Fibroblast of villous mesenchyme (primary cell): ENCODE measurements at regions not wholly inside any gene's neighbourhood (a gene's known extent, or its start where the extent isn't known, plus 50 kb on each side); places are given as distances from the start of the nearest gene placed in this dataset.

ENCODE experiments used
- DNase-seq: peaks from one replicate; pipeline ENCODE4 v3.0.0-alpha.2; 2010; ENCODE audit warnings: low read depth
- H3K4me3 ChIP-seq: 2 replicates; pipeline ENCODE4 v1.5.1; 2011; ENCODE audit warnings: low read depth, mild to moderate bottlenecking, low read length
- TF ChIP-seq, protein P1 (sequence below): IDR thresholded peaks from 2 replicates; pipeline ENCODE4 v1.5.1; 2012; ENCODE audit warnings: low read depth, mild to moderate bottlenecking, low read length; ENCODE audit not compliant: insufficient read depth

DNA sequence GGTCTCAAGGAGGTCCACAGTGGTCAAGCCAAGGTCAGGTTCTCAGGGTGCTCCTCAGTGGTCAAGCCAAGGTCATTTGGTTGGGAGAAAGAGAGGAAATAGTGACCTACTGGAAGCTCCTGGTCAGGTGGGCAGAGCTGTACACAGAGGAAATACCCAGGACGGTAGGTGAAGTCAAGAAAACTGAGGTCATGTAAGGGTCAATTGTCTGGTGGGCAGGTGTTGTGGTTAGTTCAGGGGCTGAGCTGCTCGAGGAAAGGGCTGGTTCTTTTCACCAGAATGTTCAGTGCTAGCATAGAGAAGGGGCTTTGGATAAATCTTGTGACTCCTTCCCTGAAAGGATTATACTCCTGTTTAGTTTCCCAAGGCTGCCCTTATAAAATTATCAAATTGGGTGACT is 540.5 kb downstream of the VRK1 start:
- no peak overlapping the region for H3K4me3 ChIP-seq
- TF ChIP-seq, protein P1, sequence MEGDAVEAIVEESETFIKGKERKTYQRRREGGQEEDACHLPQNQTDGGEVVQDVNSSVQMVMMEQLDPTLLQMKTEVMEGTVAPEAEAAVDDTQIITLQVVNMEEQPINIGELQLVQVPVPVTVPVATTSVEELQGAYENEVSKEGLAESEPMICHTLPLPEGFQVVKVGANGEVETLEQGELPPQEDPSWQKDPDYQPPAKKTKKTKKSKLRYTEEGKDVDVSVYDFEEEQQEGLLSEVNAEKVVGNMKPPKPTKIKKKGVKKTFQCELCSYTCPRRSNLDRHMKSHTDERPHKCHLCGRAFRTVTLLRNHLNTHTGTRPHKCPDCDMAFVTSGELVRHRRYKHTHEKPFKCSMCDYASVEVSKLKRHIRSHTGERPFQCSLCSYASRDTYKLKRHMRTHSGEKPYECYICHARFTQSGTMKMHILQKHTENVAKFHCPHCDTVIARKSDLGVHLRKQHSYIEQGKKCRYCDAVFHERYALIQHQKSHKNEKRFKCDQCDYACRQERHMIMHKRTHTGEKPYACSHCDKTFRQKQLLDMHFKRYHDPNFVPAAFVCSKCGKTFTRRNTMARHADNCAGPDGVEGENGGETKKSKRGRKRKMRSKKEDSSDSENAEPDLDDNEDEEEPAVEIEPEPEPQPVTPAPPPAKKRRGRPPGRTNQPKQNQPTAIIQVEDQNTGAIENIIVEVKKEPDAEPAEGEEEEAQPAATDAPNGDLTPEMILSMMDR = no peak
- no peak for DNase-seq

DNA sequence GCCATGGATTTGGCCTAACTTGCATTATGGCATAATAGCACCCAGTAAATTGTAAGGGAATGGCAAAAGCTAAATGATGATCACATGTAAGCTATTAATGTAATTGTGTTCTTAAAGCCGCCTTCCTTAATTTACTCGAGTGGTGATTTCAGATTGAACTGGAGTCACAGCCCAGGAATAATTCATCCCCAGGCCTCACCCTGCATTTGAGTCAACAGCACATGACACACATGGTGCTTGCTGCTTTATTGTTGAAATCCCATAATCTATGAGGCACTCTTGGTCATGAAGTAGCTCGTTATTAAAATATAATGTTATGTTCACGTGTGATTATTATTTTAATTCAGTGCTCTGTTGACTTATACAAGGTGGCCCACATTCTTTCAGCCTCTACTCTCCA is 547.5 kb downstream of the VRK1 start:
- TF ChIP-seq, protein P1 = no peak
- H3K4me3 ChIP-seq = no peak overlapping the region
- DNase-seq = no peak

DNA sequence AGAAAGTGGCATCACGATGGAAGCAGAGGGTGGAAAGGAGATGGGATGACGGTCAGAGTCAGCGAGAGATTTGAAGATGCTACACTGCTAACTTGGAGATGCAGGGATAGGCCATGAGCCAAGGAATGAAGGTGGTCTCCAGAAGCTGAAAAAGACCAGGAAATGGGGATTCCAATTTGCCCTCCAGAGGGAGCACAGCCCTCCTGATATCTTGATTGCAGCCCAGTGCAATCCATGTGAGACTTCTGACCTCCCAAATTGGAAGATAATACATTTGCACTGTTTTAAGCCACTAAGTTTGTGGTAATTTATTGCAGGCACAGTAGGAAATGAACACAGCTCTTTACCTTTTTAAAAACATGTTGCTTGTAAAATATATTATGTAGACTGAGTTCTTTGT is 549.5 kb downstream of the VRK1 start:
- TF ChIP-seq, protein P1 = no peak
- H3K4me3 ChIP-seq = no peak overlapping the region
- DNase-seq = no peak

DNA sequence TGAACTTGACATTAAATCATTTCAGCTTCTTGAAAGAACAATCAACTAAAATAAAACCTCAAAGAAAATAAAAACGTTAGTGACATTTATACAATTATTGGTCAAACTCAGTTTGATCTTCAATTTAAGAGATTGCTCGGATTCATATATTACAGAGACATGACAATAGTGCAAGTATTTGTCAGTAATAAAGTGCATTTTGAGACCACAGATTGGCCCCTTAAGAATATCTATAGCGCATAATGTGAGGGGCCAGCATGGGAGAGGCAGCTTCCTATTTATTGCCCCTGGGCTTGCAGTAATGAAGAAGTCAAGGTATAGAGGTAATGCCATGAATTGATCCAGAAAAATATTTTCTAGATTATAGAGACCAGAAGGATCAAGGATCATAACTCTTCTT is 552.3 kb downstream of the VRK1 start:
- DNase-seq = no peak
- H3K4me3 ChIP-seq = no peak overlapping the region
- TF ChIP-seq, protein P1 = no peak

DNA sequence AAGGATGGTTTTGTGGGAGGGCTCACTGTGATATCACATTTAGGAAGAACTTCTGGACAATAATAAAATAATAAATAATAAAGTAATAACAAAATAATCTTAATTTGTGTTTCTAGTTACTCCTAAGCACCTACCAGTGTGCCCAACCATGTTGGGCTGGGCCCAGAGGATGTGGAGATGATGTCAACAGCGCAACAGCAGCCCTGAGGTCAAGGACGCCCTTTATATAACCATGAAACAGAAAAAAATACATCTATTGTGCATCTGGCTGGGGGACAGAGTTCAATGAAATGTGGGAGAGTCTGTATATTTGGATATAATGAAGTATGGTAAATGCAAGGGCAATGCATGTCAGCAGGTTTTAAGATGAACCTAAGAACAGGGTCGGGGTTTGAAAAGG is 552.8 kb downstream of the VRK1 start:
- TF ChIP-seq, protein P1 = no peak
- no peak overlapping the region for H3K4me3 ChIP-seq
- no peak for DNase-seq

DNA sequence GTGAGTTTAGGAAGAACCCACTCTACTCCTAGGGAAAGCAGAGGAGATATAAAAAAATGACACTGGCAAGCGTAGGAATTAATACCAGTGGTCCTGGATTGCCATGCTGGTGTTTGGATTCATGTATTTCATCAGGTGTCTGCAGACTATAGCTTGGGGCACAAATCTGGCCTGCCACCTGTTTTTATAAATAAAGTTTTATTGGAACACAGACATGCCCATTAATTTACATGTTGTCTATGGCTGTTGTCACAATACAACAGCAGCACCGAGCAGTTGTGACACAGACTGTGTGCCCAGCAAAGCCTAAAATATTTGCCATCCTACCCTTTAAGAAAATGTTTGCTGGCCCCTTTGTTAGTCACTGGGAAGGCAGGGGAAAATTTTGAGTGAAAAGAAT is 553.2 kb downstream of the VRK1 start:
- DNase-seq = no peak
- no peak overlapping the region for H3K4me3 ChIP-seq
- TF ChIP-seq, protein P1 = no peak

DNA sequence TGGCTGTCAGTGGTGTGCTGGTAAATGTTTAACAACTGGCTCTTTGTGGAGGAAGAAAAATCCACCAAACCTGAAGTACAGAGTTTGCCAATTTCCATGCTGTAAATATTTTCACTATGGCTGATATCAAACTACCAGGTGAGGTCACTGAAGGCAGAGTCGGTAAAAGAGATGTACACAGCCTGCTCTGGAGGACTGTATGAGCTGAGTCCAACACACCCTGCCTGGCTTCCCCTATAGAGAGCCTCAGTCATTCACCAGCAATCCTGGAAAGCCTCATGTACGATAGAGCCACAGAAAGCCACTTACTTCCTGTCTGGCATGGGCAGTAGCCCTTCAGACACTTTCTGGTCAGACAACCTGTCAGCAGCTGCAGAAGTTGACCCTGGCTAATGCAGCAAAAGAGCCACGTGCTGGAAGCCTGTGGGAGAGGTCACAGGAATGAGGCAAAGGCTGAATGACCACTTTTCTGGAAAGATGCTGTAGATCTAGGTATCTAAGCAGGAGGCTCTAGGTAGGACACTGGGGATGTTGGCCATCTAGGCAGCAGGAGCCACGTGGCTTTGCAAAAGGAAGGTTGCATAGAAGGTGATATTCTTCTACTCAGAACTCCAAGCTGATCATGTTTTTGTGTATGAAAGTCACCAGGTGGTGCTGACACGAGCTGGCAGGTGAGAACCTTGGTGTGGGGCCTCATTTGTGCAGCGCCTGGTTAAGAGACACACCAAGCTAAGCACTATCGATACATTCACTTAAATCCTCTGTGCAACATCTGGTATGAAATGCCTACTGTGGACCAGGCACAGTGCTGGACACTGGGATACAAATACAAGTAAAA is 553.9 kb downstream of the VRK1 start:
- no peak overlapping the region for H3K4me3 ChIP-seq
- DNase-seq = no peak
- TF ChIP-seq, protein P1 = no peak
